K562 (cell line): ENCODE measurements at regions not wholly inside any gene's neighbourhood (a gene's known extent, or its start where the extent isn't known, plus 50 kb on each side); places are given as distances from the start of the nearest gene placed in this dataset.

Source experiments
- ATAC-seq: fragments of 200-7000 bp; cut with Tn5 transposase; 3 replicates; pipeline ENCODE4 v1.9.1; 2020; ENCODE audit warnings: moderate library complexity
- BruUV-seq: library from RNA; stranded (reverse); fragments of 400-500 nt; replicated peaks from 2 replicates; lab custom pipeline; 2021; lab: Mats Ljungman, UMichigan
- CTCF ChIA-PET: fragments of 300-600 bp; formaldehyde crosslinking; extraction: SDS; loops from one replicate; lab custom pipeline; 2021; ENCODE audit warnings: low intra/inter-chr PET ratio; lab: Yijun Ruan, JAX
- POLR2A ChIA-PET: fragments of 300-600, 350-650 bp; sonication (Branson Sonifier 250); formaldehyde crosslinking; extraction: SDS; loops from one replicate; lab custom pipeline; 2021; ENCODE audit warnings: antibody characterized with exemption, inconsistent platforms; lab: Yijun Ruan, JAX
- DNase-seq, 4 experiments: peaks; one replicate each; pipeline versions ENCODE4 v3.0.0 to v3.0.0-alpha.2; 2011 to 2018; ENCODE audit warnings: low spot score in 3 of 4, mixed read lengths in 3 of 4; ENCODE audit errors: extremely low read depth in 1 of 4
- FAIRE-seq: peaks from 2 replicates; lab custom pipeline; 2011; peaks lifted over from hg19 to GRCh38; lab: Jason Lieb, UNC
- H2AFZ ChIP-seq: 2 replicates; pipeline ENCODE4 v1.6.0; 2011; ENCODE audit warnings: low read depth, low read length, control low read depth, inconsistent platforms
- H3K27ac ChIP-seq: fragments of 200-600 bp; 3 replicates; pipeline ENCODE4 v1.8.0; 2011; ENCODE audit warnings: low read depth, mild to moderate bottlenecking, control low read depth, inconsistent platforms, low read length, moderate library complexity, mixed read lengths; ENCODE audit errors: extremely low read depth
- H3K27me3 ChIP-seq, 2 experiments: fragments of 300-600 bp in 1 of 2; 2 replicates in 1 of 2; 3 replicates in 1 of 2; pipeline versions ENCODE4 v1.6.0 to v1.8.0; 2011; ENCODE audit warnings: inconsistent platforms in 2 of 2, low read length in 2 of 2, mild to moderate bottlenecking in 1 of 2, mixed read lengths in 1 of 2, moderate library complexity in 1 of 2; ENCODE audit not compliant: control insufficient read depth in 2 of 2, insufficient read depth in 2 of 2
- H3K36me3 ChIP-seq: fragments of 300-600 bp; 3 replicates; pipeline ENCODE4 v1.8.0; 2011; ENCODE audit warnings: mild to moderate bottlenecking, low read length, inconsistent platforms; ENCODE audit not compliant: control insufficient read depth, insufficient read depth
- H3K4me1 ChIP-seq, 2 experiments: fragments of 200-600 bp in 1 of 2; replicated peaks in 1 of 2; 2 replicates in 1 of 2; 3 replicates in 1 of 2; pipeline versions ENCODE4 v1.5.1 to v1.8.0; 2011; ENCODE audit warnings: inconsistent platforms in 2 of 2, low read length in 2 of 2, mild to moderate bottlenecking in 1 of 2, mixed read lengths in 1 of 2, moderate library complexity in 1 of 2; ENCODE audit not compliant: control insufficient read depth in 2 of 2, insufficient read depth in 2 of 2
- H3K4me2 ChIP-seq: 2 replicates; pipeline ENCODE4 v1.6.1; 2011; ENCODE audit warnings: low read length, control low read depth, inconsistent platforms, mixed read lengths; ENCODE audit not compliant: insufficient read depth
- H3K4me3 ChIP-seq: fragments of 200-600 bp; sonication (generic), shearing (Covaris generic); 2 replicates; pipeline ENCODE4 v1.5.1; 2016; ENCODE audit warnings: control low read depth, inconsistent platforms
- H3K79me2 ChIP-seq: fragments of 200-600 bp; 3 replicates; pipeline ENCODE4 v1.8.0; 2011; ENCODE audit warnings: low read length, inconsistent platforms; ENCODE audit not compliant: control insufficient read depth, insufficient read depth
- H3K9ac ChIP-seq, 2 experiments: 2 replicates each; pipeline versions ENCODE4 v1.6.0 to v1.6.1; 2011; ENCODE audit warnings: low read depth in 2 of 2, low read length in 2 of 2, control low read depth in 1 of 2, inconsistent platforms in 1 of 2, mild to moderate bottlenecking in 1 of 2, mixed read lengths in 1 of 2; ENCODE audit not compliant: insufficient read depth in 1 of 2
- H3K9me1 ChIP-seq: one replicate; pipeline ENCODE4 v1.6.0; 2011; ENCODE audit warnings: inconsistent platforms, mild to moderate bottlenecking, low read length, moderate library complexity; ENCODE audit not compliant: control insufficient read depth, insufficient read depth
- H3K9me3 ChIP-seq: replicated peaks from 2 replicates; pipeline ENCODE4 v1.5.1; 2011; ENCODE audit warnings: low read depth, low read length, inconsistent platforms; ENCODE audit not compliant: control insufficient read depth, insufficient read depth
- H4K20me1 ChIP-seq: replicated peaks from 2 replicates; pipeline ENCODE4 v1.6.1; 2011; ENCODE audit warnings: low read length, inconsistent platforms, mixed read lengths; ENCODE audit not compliant: control insufficient read depth, insufficient read depth
- ARID2 ChIP-seq: fragments of 450-650 bp; IDR thresholded peaks from 2 replicates; pipeline ENCODE4 v1.6.1; 2017; ENCODE audit warnings: antibody characterized with exemption, mild to moderate bottlenecking
- ATF7 ChIP-seq: fragments of 450-650 bp; IDR thresholded peaks from 2 replicates; pipeline ENCODE4 v1.7.1; 2014; ENCODE audit warnings: mild to moderate bottlenecking, moderate library complexity
- BHLHE40 ChIP-seq: IDR thresholded peaks from 2 replicates; pipeline ENCODE4 v1.6.1; 2011; ENCODE audit warnings: low read length, improper control_type of control experiment
- CTBP1 ChIP-seq: fragments of 450-650 bp; IDR thresholded peaks from 2 replicates; pipeline ENCODE4 v1.6.1; 2016; ENCODE audit warnings: borderline replicate concordance
- FUS ChIP-seq: fragments of 200-400 bp; formaldehyde crosslinking; optimal IDR thresholded peaks from 2 replicates; pipeline ENCODE3; 2017; ENCODE audit warnings: low read depth, low read length
- HMGN3 ChIP-seq: IDR thresholded peaks from 2 replicates; pipeline ENCODE4 v1.6.1; 2011; ENCODE audit warnings: borderline replicate concordance, low read depth, mild to moderate bottlenecking, mixed read lengths, low read length; ENCODE audit not compliant: insufficient read length; ENCODE audit errors: extremely low read depth
- HNRNPLL ChIP-seq: fragments of 200-400 bp; formaldehyde crosslinking; IDR thresholded peaks from 2 replicates; pipeline ENCODE4 v1.6.1; 2017; ENCODE audit warnings: low read length, low read depth, mild to moderate bottlenecking; ENCODE audit not compliant: poor library complexity, severe bottlenecking
- MTF1 ChIP-seq: fragments of 250-450 bp; sonication (Bioruptor Pico); IDR thresholded peaks from 2 replicates; pipeline ENCODE4 v1.9.0; 2021; ENCODE audit warnings: moderate library complexity, mild to moderate bottlenecking, inconsistent platforms, borderline replicate concordance
- NFIC ChIP-seq: fragments of 450-650 bp; IDR thresholded peaks from 2 replicates; pipeline ENCODE4 v1.6.1; 2017; ENCODE audit warnings: mild to moderate bottlenecking, inconsistent platforms
- NR3C1 ChIP-seq: sonication (generic); formaldehyde crosslinking; IDR thresholded peaks from 2 replicates; pipeline ENCODE4 v1.8.1; 2022; ENCODE audit warnings: missing genetic modification reagents
- RAD51 ChIP-seq: fragments of 450-650 bp; IDR thresholded peaks from 2 replicates; pipeline ENCODE4 v1.7.1; 2016; ENCODE audit warnings: low read depth, mild to moderate bottlenecking, borderline replicate concordance
- TCF3 ChIP-seq: sonication (generic); formaldehyde crosslinking; IDR thresholded peaks from 2 replicates; pipeline ENCODE4 v1.4.0; 2020; ENCODE audit warnings: mild to moderate bottlenecking, missing genetic modification reagents
- ZBTB1 ChIP-seq: sonication (generic); formaldehyde crosslinking; IDR thresholded peaks from 2 replicates; pipeline ENCODE4 v1.8.1; 2023; ENCODE audit warnings: missing genetic modification reagents, low read depth, mild to moderate bottlenecking, borderline replicate concordance
- WGBS: fragments of 100-300 bp; shearing (Covaris generic); methylation state at CpG from one replicate; pipeline ENCODE4 v1.1.6; 2016; ENCODE audit warnings: low coverage, mixed read lengths; ENCODE audit not compliant: insufficient coverage; ENCODE audit errors: missing lambda C conversion rate; 5-methylcytosine and 5-hydroxymethylcytosine counted together
- in situ Hi-C: fragments of 300-500 bp; cut with MboI; formaldehyde crosslinking; loops from 4 replicates; pipeline ENCODE4 v1.15.0; 2018; ENCODE audit warnings: inconsistent platforms, mixed read lengths
- intact Hi-C: fragments of 100-400 bp; cut with micrococcal nuclease; formaldehyde crosslinking; loops from 2 replicates; pipeline ENCODE4 v1.14.2; 2022
- TF ChIP-seq, protein P1 (sequence below): fragments of 250-450 bp; sonication (Bioruptor Pico); IDR thresholded peaks from 2 replicates; pipeline ENCODE4 v1.4.0; 2020; ENCODE audit warnings: mild to moderate bottlenecking, moderate library complexity
- TF ChIP-seq, protein P2 (sequence below): sonication (generic); formaldehyde crosslinking; IDR thresholded peaks from 2 replicates; pipeline ENCODE4 v1.8.0; 2023; ENCODE audit warnings: mild to moderate bottlenecking, missing genetic modification reagents

DNA sequence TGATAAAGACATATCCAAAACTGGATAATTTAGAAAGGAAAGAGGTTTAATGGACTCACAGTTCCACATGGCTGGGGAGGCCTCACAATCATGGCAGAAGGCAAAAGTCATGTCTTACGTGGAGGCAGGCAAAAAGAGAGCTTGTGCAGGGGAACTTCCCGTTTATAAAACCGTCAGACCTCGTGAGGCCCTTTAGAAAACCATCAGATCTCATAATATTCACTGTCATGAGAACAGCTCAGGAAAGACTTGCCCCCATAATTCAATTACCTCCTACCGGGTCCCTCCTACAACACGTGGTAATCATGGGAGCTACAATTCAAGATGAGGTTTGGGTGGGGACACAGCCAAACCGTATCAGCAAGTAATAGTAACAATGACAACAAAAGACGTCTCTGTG, 88.2 kb upstream of the SLC25A33 start (continued):
- TF ChIP-seq, protein P1, sequence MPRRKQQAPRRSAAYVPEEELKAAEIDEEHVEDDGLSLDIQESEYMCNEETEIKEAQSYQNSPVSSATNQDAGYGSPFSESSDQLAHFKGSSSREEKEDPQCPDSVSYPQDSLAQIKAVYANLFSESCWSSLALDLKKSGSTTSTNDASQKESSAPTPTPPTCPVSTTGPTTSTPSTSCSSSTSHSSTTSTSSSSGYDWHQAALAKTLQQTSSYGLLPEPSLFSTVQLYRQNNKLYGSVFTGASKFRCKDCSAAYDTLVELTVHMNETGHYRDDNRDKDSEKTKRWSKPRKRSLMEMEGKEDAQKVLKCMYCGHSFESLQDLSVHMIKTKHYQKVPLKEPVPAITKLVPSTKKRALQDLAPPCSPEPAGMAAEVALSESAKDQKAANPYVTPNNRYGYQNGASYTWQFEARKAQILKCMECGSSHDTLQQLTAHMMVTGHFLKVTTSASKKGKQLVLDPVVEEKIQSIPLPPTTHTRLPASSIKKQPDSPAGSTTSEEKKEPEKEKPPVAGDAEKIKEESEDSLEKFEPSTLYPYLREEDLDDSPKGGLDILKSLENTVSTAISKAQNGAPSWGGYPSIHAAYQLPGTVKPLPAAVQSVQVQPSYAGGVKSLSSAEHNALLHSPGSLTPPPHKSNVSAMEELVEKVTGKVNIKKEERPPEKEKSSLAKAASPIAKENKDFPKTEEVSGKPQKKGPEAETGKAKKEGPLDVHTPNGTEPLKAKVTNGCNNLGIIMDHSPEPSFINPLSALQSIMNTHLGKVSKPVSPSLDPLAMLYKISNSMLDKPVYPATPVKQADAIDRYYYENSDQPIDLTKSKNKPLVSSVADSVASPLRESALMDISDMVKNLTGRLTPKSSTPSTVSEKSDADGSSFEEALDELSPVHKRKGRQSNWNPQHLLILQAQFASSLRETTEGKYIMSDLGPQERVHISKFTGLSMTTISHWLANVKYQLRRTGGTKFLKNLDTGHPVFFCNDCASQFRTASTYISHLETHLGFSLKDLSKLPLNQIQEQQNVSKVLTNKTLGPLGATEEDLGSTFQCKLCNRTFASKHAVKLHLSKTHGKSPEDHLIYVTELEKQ, result no peak
- TF ChIP-seq HNRNPLL, result no peak
- TF ChIP-seq CTBP1, result no peak
- TF ChIP-seq ARID2, result no peak

DNA sequence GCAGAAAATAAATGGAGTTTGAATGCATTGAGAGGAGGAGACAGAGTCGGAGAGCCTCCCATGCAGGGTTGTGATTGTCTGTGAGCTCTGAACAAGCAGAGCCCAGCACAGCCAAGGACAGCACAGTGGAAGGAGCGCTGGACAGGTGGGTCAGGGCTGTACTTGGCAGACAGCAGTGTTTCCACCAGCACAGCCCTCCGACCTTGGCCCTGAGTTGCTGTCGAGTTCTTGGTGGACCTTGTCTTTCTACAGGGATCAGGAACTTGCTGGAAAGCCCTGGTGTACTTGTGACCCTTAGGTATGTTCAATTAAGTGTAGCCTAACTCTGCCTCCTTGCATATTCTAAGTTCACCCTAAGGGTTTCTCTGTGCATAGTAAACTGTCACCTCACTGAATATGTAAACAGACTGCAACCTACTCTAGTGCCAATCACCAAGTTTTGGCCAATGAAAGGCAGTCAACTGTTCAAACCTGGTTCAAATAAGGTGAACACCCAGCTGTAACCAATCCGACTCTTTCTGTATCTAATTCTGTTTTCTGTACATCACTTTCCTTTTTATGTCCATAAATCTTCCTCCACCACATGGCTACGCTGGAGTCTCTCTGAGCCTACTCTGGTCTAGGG, 86.6 kb upstream of the SLC25A33 start:
- ChIA-PET POLR2A (interaction anchor here (0.6 to 2.4 kb wide), 2 partner anchors 11 to 22 kb away, joined by 4 to 10 read pairs; no protein-coding TSS in a partner anchor), CTCF (interaction anchor here (1.4 to 6.6 kb wide), 2 partner anchors 43 to 163 kb away, joined by 4 to 90 read pairs; no protein-coding TSS in a partner anchor)
- Histone ChIP-seq H4K20me1 (peaks cover 6% of the 10 kb centered on the region; the same call in 1 of the 2 replicates), H3K4me2 (no peak overlapping the region), H3K27ac (no peak overlapping the region), H3K4me1 (no peaks in the 10 kb centered on the region; a peak in 1 of 5 replicates), H3K36me3 (no peaks in the 10 kb centered on the region), H3K9me3 (no peaks in the 10 kb centered on the region), H2AFZ (no peak overlapping the region), H3K9me1 (no peaks in the 10 kb centered on the region), H3K9ac (no peak overlapping the region), H3K4me3 (no peak overlapping the region), H3K27me3 (peaks cover 50 to 80% of the 10 kb centered on the region in 2 experiments), H3K79me2 (no peaks in the 10 kb centered on the region)
- WGBS, result 0% methylated on average over 6 of the region's 6 CpGs
- FAIRE-seq (no peak), DNase-seq (no peak), ATAC-seq (no peak)
- BruUV-seq, result no TSS peak
- in situ Hi-C loops (loop anchor here (10.0 kb wide), 1 partner anchor 168 kb away; no protein-coding TSS in a partner anchor), intact Hi-C loops (no loop called here)
- TF ChIP-seq FUS (no peak), BHLHE40 (no peak), MTF1 (CRISPR knock-in tag) (no peak), ATF7 (no peak), NR3C1 (CRISPR knock-in tag) (no peak), NFIC (no peak), RAD51 (no peak), HMGN3 (no peak), TCF3 (CRISPR knock-in tag) (no peak), ZBTB1 (CRISPR knock-in tag) (no peak)
- TF ChIP-seq, protein P2, sequence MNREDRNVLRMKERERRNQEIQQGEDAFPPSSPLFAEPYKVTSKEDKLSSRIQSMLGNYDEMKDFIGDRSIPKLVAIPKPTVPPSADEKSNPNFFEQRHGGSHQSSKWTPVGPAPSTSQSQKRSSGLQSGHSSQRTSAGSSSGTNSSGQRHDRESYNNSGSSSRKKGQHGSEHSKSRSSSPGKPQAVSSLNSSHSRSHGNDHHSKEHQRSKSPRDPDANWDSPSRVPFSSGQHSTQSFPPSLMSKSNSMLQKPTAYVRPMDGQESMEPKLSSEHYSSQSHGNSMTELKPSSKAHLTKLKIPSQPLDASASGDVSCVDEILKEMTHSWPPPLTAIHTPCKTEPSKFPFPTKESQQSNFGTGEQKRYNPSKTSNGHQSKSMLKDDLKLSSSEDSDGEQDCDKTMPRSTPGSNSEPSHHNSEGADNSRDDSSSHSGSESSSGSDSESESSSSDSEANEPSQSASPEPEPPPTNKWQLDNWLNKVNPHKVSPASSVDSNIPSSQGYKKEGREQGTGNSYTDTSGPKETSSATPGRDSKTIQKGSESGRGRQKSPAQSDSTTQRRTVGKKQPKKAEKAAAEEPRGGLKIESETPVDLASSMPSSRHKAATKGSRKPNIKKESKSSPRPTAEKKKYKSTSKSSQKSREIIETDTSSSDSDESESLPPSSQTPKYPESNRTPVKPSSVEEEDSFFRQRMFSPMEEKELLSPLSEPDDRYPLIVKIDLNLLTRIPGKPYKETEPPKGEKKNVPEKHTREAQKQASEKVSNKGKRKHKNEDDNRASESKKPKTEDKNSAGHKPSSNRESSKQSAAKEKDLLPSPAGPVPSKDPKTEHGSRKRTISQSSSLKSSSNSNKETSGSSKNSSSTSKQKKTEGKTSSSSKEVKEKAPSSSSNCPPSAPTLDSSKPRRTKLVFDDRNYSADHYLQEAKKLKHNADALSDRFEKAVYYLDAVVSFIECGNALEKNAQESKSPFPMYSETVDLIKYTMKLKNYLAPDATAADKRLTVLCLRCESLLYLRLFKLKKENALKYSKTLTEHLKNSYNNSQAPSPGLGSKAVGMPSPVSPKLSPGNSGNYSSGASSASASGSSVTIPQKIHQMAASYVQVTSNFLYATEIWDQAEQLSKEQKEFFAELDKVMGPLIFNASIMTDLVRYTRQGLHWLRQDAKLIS (CRISPR knock-in tag), result no peak
